ENCODE measurements at regions not wholly inside any gene's neighbourhood (a gene's known extent, or its start where the extent isn't known, plus 50 kb on each side); places are given as distances from the start of the nearest gene placed in this dataset.

DNA sequence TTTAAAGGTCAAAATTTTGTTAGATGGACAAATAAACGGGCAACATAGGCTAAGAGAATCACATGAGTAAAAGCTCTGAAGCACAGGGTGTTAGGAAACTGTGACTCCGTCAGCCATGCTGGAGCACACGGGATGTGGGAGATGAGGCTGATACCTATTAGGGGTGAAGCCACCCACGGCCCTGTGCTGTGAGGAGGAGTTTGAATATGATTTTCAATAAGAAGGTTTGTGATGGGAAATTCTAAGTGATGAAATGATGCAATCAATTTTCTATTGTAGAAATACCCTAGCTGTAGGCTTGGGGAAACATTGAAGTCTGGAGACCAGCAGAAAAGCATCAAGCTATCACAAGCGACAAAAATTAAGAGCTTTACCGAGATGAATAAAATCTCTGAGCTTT, 431.3 kb downstream of the CMPK2 start:
- H3K27ac ChIP-seq (ENCODE audit: low read length), result no peak overlapping the region
- DNase-seq (no peak), ATAC-seq (ENCODE audit: insufficient read depth, low read depth) (no peak)
- TF ChIP-seq, protein P1, sequence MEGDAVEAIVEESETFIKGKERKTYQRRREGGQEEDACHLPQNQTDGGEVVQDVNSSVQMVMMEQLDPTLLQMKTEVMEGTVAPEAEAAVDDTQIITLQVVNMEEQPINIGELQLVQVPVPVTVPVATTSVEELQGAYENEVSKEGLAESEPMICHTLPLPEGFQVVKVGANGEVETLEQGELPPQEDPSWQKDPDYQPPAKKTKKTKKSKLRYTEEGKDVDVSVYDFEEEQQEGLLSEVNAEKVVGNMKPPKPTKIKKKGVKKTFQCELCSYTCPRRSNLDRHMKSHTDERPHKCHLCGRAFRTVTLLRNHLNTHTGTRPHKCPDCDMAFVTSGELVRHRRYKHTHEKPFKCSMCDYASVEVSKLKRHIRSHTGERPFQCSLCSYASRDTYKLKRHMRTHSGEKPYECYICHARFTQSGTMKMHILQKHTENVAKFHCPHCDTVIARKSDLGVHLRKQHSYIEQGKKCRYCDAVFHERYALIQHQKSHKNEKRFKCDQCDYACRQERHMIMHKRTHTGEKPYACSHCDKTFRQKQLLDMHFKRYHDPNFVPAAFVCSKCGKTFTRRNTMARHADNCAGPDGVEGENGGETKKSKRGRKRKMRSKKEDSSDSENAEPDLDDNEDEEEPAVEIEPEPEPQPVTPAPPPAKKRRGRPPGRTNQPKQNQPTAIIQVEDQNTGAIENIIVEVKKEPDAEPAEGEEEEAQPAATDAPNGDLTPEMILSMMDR (IDR thresholded peaks at IDR 0.05; ENCODE audit: borderline replicate concordance, extremely low read depth, low read length, poor library complexity, severe bottlenecking), result no peak
- TF ChIP-seq EZH2 (IDR thresholded peaks at IDR 0.05; ENCODE audit: borderline replicate concordance, low read depth, low read length, severe bottlenecking), result no peak
- H3K4me2 ChIP-seq (ENCODE audit: insufficient read depth, low read length), result no peak overlapping the region
- no peaks in the 10 kb centered on the region for H3K27me3 ChIP-seq (ENCODE audit: insufficient read depth, low read length, poor library complexity)
- H3K4me3 ChIP-seq (ENCODE audit: low read depth in 1 of 2, low read length in 2 of 2), result no peak overlapping the region
- no peaks in the 10 kb centered on the region for H3K9me3 ChIP-seq (ENCODE audit: insufficient read depth, low read length, severe bottlenecking)
- H3K9ac ChIP-seq (ENCODE audit: low read depth, low read length), result no peak overlapping the region
- H3K79me2 ChIP-seq (ENCODE audit: insufficient read depth, low read length), result no peaks in the 10 kb centered on the region
- no peaks in the 10 kb centered on the region for H3K4me1 ChIP-seq (ENCODE audit: insufficient read depth, low read length)
- H2AFZ ChIP-seq (ENCODE audit: low read depth, low read length), result no peak overlapping the region
- H3K36me3 ChIP-seq (ENCODE audit: insufficient read depth, low read length), result no peaks in the 10 kb centered on the region
- no peaks in the 10 kb centered on the region for H4K20me1 ChIP-seq (ENCODE audit: insufficient read depth, low read length)

DNA sequence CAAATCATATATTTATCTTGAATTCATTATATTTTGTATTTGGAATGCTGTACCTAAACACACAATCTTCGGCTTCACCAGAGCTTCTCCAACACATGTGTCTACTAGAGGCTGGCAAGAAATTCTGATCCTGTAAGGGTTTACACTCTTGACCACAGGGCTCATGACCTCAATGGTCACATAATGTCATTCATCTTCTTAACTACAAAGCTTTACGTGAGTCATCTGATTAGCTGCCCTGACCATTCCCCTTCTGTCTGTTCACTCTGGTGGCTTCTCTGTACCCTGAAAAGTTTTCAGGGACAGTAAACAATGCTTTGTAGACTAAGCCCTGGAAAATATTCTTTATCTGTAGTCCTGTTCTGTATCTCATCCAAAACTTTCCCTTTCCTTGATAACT, 423.9 kb downstream of the CMPK2 start:
- no peak overlapping the region for H2AFZ ChIP-seq (ENCODE audit: low read depth, low read length)
- no peak overlapping the region for H3K27ac ChIP-seq (ENCODE audit: low read length)
- DNase-seq, result no peak

DNA sequence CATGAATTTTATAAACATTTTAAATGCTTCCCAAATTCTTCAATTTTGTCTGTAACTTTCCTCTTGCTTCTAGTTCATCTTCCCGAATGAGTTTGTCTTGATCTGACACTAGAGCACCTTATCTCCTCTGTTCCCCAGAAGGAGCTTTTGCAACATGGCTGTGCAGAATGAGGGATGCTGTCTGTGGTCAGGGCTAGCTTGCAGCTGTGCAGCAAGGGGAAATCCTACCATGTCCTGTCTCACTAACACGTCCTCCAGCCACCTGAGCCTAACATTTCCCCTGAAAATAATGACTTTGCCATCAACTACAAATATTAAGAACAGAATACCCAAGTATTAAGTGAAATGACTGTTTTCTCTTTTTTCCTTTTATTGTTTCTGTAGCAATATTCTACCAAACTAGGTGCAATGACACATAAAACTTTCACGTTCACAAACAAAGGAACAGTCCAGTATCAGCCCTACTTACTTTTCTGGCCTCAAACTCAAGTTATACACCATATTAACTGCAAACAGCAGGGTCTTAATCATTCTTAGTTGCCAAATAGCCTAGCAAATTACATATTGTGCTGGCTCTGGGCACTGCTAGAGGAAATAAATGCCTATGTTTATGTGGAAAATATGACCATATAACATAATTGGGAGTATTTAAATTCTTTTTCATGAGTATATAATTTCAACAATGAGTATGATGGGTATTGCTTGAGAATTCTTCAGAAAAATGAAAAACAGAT, 423.3 kb downstream of the CMPK2 start:
- H3K27me3 ChIP-seq (ENCODE audit: insufficient read depth, low read length, poor library complexity), result no peaks in the 10 kb centered on the region
- no peak overlapping the region for H2AFZ ChIP-seq (ENCODE audit: low read depth, low read length)
- no peaks in the 10 kb centered on the region for H3K9me3 ChIP-seq (ENCODE audit: insufficient read depth, low read length, severe bottlenecking)
- no peak overlapping the region for H3K4me2 ChIP-seq (ENCODE audit: insufficient read depth, low read length)
- TF ChIP-seq, protein P1 (IDR thresholded peaks at IDR 0.05; ENCODE audit: borderline replicate concordance, extremely low read depth, low read length, poor library complexity, severe bottlenecking), result no peak
- TF ChIP-seq EZH2 (IDR thresholded peaks at IDR 0.05; ENCODE audit: borderline replicate concordance, low read depth, low read length, severe bottlenecking), result no peak
- H3K27ac ChIP-seq (ENCODE audit: low read length), result no peak overlapping the region
- DNase-seq (no peak), ATAC-seq (ENCODE audit: insufficient read depth, low read depth) (no peak)
- H3K79me2 ChIP-seq (ENCODE audit: insufficient read depth, low read length), result no peaks in the 10 kb centered on the region
- H3K9ac ChIP-seq (ENCODE audit: low read depth, low read length), result no peak overlapping the region
- no peaks in the 10 kb centered on the region for H3K4me1 ChIP-seq (ENCODE audit: insufficient read depth, low read length)
- no peaks in the 10 kb centered on the region for H4K20me1 ChIP-seq (ENCODE audit: insufficient read depth, low read length)
- H3K4me3 ChIP-seq (ENCODE audit: low read depth in 1 of 2, low read length in 2 of 2), result no peak overlapping the region
- H3K36me3 ChIP-seq (ENCODE audit: insufficient read depth, low read length), result no peaks in the 10 kb centered on the region

More for the DNA sequence above, 423.9 kb downstream of the CMPK2 start:
- no peak overlapping the region for H3K4me3 ChIP-seq (ENCODE audit: low read depth in 1 of 2, low read length in 2 of 2)
- no peaks in the 10 kb centered on the region for H3K4me1 ChIP-seq (ENCODE audit: insufficient read depth, low read length)
- no peak overlapping the region for H3K4me2 ChIP-seq (ENCODE audit: insufficient read depth, low read length)
- no peaks in the 10 kb centered on the region for H4K20me1 ChIP-seq (ENCODE audit: insufficient read depth, low read length)
- no peaks in the 10 kb centered on the region for H3K79me2 ChIP-seq (ENCODE audit: insufficient read depth, low read length)
- H3K9me3 ChIP-seq (ENCODE audit: insufficient read depth, low read length, severe bottlenecking), result no peaks in the 10 kb centered on the region
- no peaks in the 10 kb centered on the region for H3K27me3 ChIP-seq (ENCODE audit: insufficient read depth, low read length, poor library complexity)
- no peak for ATAC-seq (ENCODE audit: insufficient read depth, low read depth)
- no peak for TF ChIP-seq EZH2 (IDR thresholded peaks at IDR 0.05; ENCODE audit: borderline replicate concordance, low read depth, low read length, severe bottlenecking)
- TF ChIP-seq, protein P1 (IDR thresholded peaks at IDR 0.05; ENCODE audit: borderline replicate concordance, extremely low read depth, low read length, poor library complexity, severe bottlenecking), result no peak
- no peak overlapping the region for H3K9ac ChIP-seq (ENCODE audit: low read depth, low read length)
- no peaks in the 10 kb centered on the region for H3K36me3 ChIP-seq (ENCODE audit: insufficient read depth, low read length)
